MV-4-11 (cell line): ENCODE measurements at regions not wholly inside any gene's neighbourhood (a gene's known extent, or its start where the extent isn't known, plus 50 kb on each side); places are given as distances from the start of the nearest gene placed in this dataset.

Experiments used
- DNase-seq: peaks from one replicate; lab custom pipeline; 2025; lab: John Stamatoyannopoulos, UW

GRCh38 chr5:152337484-152337883 lies 67.6 kb downstream of the NMUR2 start:
- no peak for DNase-seq

GRCh38 chr5:152335461-152335860 lies 69.6 kb downstream of the NMUR2 start:
- DNase-seq, result peak; percentile 78

DNA sequence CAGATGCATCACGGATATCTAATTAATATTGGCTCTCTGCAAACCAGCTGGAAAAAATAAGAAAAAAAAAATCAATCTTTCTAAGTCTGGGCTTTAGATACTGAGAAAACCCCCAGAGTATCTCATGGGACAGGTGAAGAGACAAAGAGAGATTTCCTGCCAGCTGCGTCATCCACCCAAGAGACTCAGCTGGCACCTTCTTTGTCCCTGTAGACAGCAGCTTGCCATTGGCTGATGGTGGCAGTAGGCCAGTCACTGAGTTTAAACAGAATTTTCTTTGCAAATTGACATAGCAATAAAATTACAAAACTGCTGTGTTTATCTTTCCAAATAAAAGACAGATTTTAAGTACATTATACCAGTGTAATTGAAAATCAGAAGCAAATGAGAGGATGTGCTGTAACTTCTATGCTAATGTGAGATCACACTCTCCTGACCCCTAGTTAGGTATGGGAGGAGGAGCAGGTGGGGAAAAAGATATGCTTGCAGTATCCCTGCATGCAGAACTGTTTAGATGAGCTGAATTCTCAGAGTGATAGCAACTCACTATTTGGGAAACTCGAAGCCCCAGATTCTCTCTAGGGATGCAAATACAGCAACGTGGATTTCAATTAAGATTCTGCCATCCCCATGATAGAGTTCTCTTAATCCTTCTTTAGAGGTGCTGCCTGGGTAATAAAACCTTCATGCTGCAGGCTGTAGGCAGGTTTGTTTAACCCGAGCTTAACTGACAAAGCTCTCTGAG lies 72.2 kb downstream of the NMUR2 start:
- DNase-seq, result no peak

DNA sequence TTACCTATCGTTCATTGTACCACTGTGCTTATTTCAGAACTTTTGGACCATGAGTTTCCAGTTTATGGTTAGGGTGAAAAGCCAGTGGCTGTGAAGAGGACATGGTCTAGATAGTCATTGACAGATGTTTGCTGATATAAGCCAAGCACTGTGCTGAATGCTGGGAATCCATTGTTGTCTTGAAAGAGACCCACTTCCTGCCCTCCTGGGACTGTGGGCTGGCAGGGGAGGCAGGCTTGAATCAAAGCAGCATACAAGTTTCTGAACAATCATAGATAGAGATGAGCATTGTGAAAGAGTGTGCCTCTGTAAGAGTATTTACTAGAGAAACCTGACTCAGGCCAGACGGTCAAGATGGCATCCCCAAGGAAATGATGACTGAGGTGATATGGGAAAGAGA lies 73.4 kb downstream of the NMUR2 start:
- DNase-seq, result no peak

- no peak for DNase-seq
Observed at GRCh38 chr5:152331006-152331405, 74.1 kb downstream of the NMUR2 start.

GRCh38 chr5:152329761-152330283 lies 75.3 kb downstream of the NMUR2 start:
- DNase-seq, result no peak

- no peak for DNase-seq
Observed at GRCh38 chr5:152329207-152329606, 75.9 kb downstream of the NMUR2 start.

DNA sequence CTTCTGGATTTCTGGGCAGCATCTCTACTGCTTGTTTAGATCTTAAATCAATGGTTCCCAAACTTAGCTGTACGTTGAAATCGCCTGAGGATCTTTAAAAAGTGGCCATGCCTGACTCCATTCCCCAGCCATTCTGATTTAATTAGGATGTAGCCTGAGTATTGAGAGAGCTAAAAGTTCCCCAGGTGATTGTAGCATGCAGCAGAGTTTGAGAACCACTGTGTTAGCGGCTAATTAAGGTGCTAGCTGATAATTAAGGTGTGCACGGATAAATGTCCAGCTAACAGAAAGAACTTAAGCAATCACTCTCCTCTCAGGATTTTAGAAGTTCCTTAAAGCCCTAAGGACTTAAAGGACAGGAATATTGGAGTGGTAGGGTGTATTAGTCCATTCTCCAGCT lies 89.1 kb downstream of the NMUR2 start:
- no peak for DNase-seq

DNA sequence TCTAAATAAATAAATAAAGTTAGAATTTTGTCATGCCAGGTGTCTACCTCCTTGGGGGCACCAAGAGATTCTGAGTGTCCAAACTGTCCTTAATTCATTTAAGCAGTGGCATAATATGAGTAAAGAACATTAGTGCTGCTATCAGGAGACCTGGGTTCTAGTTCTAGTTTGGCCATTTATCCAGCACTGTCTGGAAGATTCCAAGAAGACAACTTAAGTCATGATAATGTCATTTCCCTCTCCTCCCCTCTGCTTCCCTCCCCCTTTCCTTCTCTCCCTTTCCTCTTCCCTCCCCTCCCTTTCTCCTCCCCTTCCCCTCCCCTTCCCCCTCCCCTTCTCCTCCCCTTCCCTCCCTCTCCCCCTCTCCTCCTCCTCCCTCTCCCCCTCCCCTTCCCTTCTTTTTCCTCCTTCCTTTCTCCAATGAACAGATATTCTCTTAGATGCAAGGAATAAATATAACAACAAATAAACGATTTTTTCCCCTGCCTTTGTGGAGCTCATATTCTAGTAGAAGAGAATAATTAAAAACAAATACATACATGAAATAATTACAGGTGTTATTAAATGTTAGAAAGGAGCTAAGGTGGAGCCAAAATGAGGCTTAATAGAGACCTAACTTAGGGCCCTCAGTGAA lies 90.8 kb downstream of the NMUR2 start:
- no peak for DNase-seq

DNA sequence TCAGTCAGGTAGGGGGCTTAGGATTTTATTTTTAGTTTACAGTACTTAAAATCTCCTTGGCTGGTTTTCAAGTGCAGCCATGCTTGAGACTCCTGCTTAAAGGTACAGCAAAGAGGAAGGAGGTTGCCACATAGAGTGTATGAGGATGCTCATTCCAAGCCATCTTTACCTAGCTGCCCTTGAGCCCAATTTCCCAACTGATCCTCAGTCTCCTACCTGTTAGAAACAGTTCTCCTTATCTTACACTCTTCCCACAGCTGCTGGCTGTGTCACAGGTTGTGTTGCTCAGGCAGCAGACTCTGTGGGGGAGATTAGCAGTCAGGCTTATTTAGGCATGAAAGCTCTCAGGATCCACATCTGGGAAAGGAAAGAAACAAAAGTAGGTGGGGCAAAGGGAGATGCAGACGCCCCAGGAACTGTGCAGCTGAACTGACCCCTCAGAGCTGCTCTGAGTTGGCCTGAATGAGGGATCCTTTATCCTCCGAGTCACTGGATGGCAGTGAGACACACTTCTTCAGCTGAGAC lies 95.1 kb downstream of the NMUR2 start:
- no peak for DNase-seq

GRCh38 chr5:152306386-152306785 lies 98.7 kb downstream of the NMUR2 start:
- DNase-seq, result no peak

DNA sequence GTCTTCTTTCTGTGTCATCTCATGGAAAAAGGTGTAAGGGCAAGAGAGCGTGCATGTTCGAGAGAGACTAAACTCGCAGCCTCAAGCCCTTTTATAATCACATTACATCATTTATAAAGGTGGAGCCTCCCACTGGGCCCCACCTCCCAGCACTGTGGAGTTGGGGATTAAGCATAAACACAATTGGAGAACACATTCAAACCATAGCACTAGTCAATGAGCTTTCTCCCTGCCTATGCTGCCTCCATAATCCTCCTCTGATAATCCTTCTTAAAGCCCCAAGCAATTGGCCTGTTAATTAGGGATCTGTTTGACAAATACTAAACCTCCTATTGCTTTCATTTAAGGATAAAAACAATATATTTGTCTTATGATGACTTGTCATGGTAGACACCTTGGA lies 99.6 kb downstream of the NMUR2 start:
- no peak for DNase-seq

DNA sequence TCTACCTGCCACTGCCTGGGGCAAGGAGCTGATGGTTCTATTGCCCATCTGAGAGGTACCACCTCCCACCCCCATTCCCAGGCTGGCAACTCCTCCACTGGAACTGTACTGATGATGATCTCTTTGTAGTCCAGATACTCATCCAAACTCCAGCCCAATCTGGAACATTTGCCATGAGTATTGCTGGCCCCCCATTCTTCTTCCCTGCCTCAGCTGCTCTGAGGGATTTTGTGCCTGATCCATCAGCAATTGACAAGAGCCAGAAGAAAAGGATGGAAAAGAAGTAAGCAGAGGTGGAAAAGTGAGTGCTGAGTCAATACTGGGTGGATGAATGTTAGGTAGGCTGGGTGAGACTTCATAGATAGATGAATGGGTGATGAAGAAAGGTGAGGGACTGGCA lies 101.2 kb downstream of the NMUR2 start:
- no peak for DNase-seq

GRCh38 chr5:152297866-152298265 lies 107.2 kb downstream of the NMUR2 start:
- no peak for DNase-seq

- DNase-seq, result no peak
Observed at GRCh38 chr5:152293189-152293588, 111.9 kb downstream of the NMUR2 start.

DNA sequence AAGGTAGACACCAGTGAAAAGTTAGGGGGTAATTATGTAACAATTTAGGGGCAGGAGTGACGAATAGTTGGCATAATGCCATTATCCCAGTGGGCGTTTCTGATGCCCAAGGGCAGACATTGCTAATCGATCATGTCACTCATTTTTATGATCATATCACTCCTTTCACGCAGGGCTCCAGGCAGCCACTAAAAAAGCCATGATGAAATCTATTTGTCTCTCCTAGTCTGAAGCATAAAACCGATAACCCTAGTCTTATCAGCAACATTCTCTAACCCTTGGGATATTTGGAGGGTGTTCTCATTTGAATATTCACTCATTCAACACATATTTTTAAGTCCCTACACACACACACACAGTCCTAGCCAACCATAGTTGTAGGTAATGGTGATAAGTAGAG lies 114.9 kb downstream of the NMUR2 start:
- DNase-seq, result no peak

GRCh38 chr5:152288917-152289595 lies 116.0 kb downstream of the NMUR2 start:
- DNase-seq, result no peak

- no peak for DNase-seq
Observed at GRCh38 chr5:152288499-152288898, 116.6 kb downstream of the NMUR2 start.

DNA sequence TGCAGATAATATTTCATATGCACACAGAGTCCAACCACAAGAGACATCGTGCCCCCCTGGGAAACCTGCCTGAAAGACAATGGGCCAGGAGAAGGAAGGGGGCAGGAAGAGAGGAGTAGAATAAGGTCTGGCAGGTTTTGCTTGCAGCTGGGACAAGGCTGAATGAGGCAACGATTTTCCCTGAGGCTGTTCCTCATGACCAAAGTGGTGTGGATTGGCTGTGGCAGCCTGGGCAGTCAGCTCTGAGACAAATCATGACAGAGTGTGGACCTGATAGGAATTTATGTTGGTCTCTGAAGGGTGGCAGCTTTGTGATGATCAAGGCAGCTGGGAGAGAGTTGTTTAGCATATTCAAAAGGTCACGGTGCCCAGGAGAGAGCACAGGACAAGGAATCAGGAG lies 119.3 kb downstream of the NMUR2 start:
- no peak for DNase-seq

DNA sequence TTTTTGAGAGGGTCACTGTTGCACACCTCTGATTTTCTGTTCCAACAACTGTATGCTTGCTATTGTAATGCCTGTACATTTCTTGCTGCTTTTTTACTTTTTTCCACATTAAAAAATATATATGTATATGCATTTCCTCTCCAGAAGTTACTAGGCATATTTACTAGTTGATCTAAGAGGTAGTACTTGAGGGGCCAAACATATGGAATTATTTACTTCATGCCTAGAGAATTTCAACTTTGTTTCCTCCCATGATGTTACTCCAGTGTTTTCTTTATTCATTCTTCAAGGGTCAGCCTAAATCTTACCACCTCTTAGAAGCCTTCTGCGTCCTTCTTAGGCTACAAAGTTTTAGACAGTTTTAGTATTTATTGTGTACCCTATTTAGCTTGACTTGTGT lies 122.7 kb downstream of the NMUR2 start:
- no peak for DNase-seq

DNA sequence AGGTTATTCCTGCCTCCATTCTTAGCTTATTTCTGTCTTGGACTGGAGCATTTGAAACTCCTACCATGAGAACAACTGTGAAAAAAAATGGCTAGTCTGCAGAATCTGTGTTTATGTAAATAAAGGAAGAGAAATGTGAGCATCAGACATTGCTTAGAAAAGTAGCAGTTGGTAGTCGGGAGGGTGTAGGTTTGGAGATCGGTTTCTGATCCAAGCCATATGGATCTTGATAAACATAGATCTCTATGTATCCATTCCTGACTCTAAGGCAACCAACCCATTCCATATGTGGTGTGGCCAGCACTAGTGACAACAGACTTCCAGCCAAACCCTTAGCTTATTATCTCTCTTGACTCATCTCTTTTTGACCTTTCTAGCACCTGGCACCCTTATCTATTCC lies 127.1 kb downstream of the NMUR2 start:
- no peak for DNase-seq

DNA sequence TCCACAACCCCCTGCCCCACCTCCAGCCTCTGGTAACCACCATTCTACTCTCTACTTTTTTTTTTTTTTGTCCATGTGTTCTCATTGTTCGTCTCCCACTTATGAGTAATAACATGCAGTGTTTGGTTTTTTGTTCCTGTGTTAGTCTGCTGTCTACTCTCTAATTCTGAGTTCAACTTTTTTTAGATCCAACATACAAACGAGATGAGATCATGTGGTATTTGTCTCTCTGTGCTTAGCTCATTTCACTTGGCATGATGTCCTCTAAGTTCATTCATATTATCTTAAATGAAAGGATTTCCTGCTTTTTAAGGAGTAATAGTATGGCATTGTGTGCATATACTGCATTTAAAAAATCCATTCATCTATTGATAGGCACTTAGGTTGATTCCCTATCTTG lies 130.9 kb downstream of the NMUR2 start:
- DNase-seq, result no peak

DNA sequence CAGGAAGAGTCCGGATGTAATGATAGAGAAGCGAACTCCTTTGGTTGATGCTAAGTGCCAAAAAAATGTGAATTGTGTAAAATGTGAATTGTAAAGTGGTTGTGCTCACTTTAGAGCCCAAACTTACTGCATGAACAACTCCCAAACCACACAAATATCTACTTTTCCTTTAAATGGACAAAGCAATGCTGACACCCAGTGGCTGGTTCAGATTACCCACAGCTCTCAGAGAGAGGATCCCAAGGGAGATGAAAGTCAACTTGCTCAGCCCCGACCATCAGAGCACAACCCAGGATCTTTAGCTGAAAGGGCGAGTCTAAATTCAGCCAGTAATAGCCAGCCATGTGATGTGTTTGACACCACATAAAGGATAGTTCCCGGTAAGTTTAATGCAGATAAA lies 133.7 kb downstream of the NMUR2 start:
- DNase-seq, result peak; percentile 1
